Colon (tissue), 2 donors: ENCODE measurements at regions not wholly inside any gene's neighbourhood (a gene's known extent, or its start where the extent isn't known, plus 50 kb on each side); places are given as distances from the start of the nearest gene placed in this dataset.
A peak's percentile ranks its signal among the peaks of the same experiment; 100 is the strongest.

Source experiments
- FAIRE-seq: peaks from 2 replicates; lab custom pipeline; 2012; peaks lifted over from hg19 to GRCh38; lab: Jason Lieb, UNC
- donor health status: control.
- donor health status: control.

DNA sequence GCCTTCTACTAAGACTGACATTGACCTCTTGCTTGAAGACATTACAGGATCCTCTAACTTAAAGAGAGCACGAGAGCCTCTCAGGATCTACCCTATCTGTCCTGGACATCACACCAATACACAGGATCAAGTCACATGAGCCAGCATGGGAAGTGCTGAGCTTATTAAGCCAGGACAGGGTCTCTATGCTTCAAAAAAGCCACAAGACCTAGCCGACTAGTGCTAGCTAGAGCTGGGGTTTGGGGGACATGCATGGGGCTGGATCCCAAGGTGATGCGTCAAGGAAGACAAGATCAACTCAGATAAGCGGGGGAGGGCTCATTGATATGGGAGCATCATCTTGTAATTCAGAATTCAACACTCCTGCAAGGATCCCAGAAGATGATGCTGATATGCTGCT, 167.2 kb upstream of the TAB2 start:
- no peak for FAIRE-seq

DNA sequence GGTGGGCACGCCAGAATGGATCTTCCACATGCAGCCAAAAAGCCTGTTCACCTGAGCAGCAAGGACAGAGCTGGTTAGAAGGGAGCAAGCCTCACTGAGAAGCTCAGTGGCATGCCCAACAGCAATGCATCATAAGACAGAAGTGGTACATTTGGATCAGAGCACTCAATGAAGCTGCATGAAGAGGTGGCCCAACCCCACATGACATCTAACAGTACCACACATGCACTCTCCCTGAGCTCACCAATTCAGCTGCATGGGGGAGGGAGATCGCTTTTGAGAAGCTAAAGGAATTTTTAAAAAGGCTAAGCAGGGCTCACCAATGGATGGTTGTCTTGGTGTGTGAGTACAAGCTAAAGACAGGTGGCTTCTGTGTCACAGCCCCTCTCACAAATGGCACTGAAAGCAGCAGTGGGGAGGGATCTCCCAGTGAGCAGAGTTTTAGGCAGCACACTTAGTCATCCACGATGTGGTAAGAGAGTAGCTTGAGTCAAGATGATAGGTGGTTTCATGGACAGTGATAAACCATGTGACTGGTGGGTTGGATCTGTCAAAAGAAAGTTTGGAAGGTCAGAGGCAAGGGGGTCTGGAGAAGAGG, 166.6 kb upstream of the TAB2 start:
- no peak for FAIRE-seq

DNA sequence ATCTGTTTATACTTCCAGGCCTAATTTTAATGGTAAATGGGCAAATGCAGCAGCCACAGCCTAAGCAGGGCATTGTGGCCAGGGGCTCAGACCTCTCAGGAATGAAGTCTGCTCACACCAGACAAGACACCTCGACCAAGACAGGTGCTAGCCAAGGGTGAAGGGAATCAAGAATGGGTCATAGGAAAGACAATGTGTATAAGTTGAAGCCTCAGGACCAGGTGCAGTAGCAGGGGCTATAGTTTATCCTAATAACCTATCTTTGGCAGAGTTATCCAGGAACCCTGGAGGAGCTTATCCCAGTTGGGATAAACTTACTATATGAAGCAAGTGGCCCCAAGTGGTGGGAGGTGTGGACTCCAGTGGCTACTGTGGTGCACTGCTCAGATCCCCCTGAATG, 165.0 kb upstream of the TAB2 start:
- no peak for FAIRE-seq

DNA sequence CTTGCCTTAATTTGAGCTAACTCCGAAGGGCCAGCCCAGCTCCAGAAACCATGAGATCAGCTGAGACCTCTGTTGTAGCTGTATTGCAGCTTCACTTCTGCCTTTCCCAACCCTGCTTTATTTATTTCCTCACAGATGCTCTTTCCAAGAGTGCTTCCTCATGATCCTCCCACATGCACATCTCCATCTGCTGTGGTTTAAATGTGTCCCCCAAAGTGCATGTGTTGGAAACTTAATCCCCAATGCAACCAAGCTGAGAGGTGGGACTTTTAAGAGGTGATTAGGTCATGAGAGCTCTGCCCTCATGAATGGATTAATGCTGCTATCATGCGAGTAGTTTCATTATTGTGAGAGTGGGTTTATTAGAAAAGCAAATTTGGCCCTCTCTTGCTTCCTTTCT, 164.4 kb upstream of the TAB2 start:
- FAIRE-seq: no peak

DNA sequence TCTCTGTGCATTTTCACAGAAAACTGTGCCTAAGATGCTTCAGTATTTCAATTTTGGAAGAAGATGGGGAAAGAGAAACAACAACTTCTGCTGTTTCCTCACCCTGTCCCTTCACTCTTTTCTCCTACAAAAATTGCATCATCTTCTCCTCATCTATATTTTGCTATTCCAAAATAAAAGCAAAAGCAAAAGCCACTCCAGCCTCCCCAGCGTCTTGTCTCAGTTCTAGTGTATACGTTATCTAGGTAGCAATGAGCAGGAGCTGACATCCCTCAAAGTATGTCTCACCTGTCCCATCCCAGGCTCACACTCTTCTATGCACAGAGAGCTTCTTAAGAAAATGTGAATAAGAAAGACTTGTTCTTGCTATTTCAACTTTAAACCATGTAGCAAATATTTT, 163.8 kb upstream of the TAB2 start:
- FAIRE-seq: no peak

DNA sequence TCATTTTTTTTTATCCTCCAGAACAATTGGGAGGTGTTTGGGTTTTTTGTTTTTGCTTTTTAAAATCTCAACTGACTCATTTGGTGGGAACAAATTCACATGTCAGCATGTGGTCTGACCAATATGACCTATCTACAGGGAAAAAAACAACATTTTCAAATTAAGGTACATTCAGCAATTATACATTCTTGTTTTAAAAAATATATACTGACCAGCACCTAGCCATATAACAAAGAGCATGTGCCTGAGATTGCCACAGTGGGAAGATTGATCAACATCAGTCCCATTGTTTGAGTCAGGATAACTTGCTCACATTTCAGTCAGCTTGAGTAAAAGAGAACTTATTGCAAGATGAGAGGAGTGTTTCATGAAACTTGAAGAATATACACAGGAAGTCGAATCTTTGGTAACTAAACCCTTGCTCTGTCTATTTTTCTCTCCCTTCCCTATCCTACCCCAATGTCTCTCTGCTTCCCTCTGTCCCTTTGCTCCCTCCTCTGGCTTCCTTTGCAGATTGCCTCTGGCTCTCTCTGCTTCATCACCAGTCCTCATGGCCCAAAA, 163.2 kb upstream of the TAB2 start:
- FAIRE-seq: no peak

DNA sequence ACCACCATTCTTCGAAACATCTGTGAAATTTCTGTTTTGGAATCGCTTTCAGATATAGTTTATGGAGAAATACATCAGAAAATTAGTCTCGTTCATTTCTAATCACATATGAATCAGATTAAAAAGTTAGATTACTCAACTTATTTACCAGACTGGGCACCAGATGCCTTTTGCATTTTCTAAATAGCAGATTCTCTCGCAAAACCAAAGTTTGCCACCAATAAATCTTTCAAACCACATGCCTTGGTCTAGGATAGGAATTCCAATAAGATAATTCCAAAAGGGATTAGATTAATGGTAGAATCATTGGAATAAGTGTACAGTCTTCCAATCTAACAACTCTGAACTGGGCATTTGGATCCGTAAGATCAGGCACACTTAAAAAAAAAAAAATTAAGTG, 160.4 kb upstream of the TAB2 start:
- no peak for FAIRE-seq

DNA sequence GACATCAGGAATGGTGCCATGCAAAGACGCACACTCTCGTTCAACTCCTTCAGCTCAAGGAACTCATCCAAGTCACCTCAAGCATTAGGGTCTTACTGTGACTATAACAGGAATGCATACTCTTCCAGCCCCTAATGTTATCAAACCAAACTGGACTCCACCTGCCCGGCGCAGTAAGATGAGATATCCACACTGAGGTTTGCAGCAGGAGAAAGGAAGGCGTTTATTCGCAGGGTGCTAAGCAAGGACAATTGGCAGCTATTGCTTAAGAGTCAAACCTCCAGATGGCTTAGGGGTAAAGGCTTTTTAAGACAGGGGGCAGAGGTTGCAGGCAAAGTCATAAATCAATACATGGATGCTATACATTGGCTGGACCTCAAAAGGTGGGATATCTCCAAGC, 159.4 kb upstream of the TAB2 start:
- FAIRE-seq: no peak

DNA sequence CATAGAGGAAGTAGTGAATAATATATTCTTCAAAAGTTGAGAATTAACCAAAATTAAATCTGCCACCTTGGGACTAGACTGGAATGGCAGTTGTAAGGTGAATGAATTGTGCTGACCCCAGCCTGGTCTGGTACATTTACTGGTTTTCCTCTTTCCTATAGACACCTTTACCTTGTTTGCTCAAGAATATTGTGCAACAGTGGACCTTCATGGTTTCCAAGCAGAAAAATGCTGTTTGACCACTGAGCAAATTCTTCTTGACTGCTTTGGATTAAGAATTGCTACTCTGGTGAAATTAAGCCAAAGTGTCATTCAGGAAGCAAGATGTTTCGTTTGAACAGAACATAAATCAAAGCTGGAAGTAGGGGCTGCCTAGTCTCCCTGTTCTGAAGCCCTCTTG, 156.6 kb upstream of the TAB2 start:
- no peak for FAIRE-seq

DNA sequence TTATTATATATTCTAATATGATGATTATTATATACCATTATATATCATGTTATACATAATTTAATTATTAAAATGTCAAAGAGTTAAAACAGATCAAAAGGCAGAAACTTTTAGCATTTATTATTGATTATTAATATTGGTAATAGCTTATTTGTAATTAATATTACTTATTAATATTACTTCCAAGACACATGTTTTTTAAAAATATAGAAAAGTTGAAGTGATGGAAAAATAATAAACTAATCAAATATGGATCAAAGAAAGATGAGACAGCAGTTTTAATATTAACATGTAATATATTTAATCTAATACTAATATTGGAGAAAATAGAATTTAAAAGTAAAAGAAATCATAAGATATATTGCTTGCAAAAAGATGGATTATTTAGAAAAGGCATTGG, 154.6 kb upstream of the TAB2 start:
- FAIRE-seq: peak; percentile 87

DNA sequence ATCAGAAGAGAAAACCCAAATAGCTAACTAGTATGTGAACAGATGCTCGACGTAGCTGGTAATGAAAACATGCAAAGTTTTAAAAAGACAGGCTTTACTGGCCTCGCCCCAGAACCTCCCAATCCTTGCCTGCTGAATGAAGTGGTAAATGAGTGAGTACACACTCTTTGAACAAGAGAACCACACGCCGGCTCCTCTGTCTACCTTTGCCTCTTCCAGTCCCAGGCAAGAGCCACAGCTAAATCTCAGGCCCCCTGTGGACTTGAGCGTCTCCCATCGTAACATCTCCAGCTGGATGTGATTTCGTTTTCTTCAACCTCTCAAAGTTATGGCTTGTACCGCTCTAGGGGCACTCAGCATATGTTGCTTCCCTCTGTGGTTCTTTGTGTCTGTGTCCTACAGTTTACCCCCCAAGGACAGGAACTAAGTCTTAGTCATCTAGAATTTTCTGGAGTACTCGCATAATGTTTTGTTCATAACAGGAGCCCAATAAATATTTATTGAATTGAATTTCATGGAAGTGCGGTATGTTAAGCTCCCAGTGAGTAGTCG, 153.2 kb upstream of the TAB2 start:
- no peak for FAIRE-seq

DNA sequence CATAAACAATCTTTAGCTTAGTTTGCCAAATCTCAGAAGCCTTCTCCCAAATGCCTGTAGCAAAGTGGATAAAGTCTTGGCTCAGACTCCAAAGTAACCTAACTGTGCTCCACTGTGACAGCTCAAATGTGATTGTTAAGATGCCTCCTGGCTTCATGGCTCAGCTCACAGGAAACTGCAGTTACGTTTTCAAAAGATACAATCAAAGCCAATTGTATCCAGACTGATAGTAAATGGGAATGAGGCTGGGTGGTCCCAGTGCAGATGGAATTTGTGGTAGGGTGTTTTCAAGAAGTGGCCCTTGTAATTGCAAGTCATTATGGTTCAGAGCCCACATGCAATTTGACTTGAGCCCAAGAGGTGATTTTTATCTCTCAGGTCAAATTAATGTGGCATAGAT, 151.2 kb upstream of the TAB2 start:
- FAIRE-seq: no peak

DNA sequence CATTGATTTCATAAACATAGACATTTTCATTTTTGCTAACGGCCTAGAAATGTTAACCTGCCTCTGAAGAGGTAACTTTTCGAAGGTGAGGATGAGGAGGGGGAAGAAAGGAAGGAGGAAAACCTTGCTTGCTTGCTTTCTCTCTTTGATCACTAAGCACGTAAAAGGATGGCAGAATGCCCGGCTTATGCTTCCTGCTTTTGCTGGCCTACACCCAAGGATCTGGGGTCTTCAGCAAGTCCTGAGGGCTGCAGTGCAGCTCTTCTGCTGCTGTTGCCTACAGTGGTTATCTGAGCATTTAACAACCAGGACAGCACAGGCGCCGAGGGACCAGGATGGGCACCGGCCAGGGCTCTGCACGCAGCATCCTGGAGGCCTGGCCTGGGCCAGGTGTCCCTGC, 150.8 kb upstream of the TAB2 start:
- no peak for FAIRE-seq

DNA sequence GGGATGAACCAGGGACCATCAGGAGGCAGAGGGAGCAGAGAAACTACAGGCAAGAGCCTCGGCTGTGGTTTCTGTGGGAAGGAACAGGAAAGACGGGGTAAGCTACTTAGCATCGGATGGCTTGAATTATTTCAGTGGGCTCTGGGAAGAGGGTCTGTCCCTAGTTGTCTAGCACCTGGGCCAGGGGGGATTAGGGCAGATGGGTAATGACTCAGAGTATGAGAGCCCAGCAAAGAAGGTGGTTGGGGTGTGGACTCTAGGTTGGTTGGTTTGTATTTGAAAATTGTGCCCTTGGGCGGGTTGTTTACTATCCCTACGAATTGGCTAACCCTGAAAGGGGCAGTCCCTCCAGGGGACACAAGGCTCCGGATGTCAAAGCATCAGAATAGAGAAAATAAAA, 148.5 kb upstream of the TAB2 start:
- FAIRE-seq: no peak

DNA sequence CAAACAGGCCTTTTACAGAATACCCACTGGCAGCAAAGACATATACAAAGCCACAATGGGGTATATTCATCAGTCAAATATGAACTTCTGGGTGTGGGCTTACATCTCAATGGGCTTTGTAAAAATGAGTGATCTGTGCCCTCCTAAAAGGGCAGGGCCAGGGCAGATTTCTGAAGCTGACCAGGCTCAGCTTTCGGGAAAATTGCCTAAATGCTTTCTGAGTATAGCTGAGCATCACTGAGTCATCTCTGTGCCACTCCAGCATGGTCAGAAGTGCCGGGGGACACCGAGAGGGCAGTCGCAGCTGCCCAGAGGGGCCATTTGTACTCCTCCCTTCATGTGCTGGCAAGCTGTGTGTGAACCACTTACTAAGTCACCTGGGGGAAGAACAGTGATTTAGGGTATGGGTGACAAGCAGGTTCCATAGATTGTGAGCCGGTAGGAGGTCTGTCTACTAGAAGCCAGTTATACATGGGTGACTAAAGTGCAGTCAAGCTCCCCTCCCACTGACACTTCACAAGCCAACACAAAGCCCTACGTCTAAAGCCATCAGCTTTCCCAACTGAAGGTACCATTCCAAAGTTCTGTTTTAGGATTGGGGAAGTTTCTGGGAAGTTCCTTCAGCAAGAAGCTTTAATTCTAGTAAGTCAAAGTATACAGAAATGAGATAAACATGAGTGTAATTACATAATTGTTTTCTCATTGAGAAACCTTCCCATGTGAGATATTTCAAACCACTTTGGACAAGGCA, 147.6 kb upstream of the TAB2 start:
- FAIRE-seq: no peak

DNA sequence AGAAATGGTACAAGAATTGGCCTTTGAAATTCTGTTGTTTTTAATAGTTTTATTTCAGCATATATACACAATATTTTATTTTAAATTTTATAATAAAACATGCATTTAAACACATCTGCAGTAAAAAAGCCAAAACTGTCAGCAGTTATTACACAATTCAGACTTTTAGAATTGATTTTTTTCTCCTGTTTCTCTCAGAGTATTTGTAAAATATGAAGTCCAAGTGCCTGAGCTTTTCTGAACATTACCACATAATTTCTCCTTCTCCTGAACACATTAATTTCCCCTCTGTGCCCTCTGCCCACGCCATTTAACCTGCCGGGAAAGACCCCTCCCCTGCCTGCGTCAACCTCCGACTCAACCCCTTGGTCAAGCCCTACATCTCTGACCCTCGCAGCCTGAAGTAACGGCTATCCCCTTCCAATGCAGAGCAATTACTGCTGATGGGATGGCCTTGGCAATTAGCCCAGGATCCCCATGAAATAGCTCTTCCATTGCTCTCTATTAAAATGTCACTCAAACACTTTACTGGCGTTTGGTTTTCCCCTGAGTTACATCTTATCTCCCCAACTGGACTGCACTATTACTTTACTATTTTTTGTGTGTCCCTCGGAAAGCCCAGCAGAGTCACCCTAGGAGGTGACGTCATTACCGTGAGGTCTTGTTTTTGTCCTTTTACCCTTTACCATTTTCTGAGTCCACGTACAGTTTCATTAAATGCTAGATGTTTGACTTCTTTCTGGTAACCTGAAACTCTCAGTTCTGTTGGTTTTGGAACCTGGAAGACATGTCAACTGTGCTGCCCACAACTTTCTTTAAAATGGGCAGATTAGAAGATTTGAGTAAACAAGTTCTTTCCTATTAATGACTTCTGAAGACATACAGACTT, 146.7 kb upstream of the TAB2 start:
- FAIRE-seq: no peak

DNA sequence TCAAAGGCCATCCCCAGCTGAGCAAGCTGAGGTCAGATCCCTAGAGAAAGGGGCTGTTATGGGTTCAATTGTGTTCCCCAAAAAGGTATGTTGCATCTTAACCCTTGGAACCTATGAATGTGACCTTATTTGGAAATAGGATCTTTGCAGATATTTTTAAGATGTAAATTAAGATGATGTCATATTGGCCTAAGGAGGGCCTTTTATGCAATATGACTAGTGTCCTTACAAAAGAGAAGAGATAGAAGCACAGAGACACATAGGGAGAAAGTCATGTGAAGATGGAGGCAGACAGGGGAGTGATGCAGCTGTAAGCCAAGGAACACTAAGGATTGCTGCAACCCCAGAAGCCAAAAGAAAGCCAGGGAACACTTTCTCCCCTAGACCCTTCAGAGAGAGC, 144.3 kb upstream of the TAB2 start:
- FAIRE-seq: no peak

DNA sequence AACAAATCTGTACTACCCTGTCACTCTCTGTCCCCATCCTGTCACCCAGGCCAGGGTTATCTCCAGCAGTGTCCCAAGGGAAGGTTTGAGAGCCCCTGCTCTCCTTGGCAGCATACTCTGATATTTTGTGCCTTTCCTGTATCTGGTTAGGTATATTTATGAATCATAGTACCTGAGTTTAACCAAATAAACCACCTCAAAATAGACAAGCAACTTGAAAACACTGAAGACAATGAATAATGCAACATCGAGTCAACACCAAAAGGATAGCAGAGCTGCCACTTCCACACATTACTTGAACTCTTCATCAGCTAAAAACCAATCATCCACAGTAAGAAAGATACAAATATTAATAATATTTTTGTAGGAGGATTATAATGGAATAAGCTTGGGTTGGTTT, 142.6 kb upstream of the TAB2 start:
- no peak for FAIRE-seq

DNA sequence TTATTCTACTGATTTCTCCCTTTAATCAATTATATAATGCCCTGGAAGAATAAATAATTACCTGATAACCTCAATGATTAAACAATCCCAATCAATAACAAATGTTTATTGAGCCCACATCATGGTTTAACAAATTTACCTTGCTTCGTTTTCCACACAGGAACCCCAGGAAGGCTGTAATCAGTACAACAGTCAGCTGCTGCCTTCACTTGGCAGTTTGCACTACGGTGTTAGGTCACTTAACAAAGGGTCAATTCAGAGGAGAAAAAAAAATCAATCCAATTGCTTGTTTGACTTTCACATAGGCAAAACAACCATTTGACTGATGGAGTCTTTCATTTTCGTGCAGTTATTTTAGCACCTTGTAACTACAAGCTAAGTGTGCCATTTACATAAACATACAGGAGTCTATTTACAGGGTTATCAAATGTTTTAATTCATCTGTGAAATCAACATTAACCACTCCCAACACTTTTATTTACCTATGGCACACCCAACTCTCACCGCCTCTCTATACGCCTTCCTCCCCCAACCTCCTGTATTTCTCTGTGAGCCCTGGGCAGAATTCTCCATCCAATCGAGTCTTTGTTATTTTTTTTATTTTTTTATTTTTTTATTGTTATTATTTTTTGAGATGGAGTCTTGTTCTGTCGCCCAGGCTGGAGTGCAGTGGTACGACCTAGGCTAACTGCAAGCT, 140.4 kb upstream of the TAB2 start:
- no peak for FAIRE-seq

DNA sequence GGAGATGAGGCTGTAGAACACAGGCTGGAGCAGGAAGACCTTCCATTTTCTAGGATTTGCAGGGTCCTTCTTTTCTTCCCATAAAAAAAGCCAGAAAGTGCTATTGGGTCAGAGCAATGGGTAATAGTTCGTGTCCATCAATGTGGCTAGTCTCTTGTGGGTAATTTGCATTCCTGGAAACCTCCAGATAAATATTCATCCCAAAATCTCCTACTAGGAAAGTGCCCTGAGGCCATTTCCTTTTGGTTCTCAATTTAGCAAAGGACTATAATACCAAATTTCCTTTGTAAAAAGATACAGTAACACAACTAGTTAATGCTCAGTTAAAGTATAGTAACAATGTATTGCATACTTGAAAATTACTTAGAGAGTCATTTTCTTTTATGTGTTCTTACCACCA, 138.1 kb upstream of the TAB2 start:
- FAIRE-seq: no peak

DNA sequence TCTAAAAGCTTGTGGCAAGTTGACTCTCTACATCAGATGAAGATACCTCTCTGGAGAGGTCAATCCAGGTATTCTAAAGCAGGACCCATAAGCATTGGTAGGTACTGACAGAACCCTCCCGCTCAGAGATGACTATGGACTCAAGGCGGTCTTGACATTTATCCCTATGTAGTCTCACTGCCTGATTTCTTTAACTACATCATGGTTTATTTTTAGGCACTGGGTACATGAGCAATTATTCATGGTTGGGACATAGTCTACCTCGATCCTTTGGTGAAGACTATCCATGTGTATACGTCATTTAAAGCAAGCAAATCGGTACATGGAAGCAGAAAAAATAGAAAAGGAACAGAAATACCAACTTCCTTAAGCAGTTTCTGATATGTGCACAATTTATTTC, 136.2 kb upstream of the TAB2 start:
- no peak for FAIRE-seq

DNA sequence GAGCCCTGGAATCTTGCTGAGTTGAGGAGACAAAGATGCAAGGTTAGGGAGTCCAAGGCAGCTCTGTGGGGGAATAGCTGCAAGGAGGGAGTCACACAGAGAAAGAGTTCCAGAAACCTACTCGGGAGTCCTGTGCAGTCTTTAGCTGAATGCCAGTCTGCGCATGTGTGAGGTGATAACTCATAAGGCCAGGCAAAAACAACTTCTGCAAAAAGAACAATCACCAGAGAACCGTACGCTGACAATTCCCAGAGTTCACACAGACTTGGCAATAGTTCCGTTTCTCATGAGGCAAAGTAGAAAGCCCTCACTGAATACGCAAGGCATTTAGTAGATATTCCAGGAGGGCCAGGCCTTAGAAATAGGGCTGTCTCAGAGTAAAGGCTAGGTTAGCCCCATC, 135.2 kb upstream of the TAB2 start:
- no peak for FAIRE-seq
